IMR-90 (cell line): ENCODE measurements at regions not wholly inside any gene's neighbourhood (a gene's known extent, or its start where the extent isn't known, plus 50 kb on each side); places are given as distances from the start of the nearest gene placed in this dataset.

ENCODE experiments used
- ATAC-seq: fragments of 200-7000 bp; cut with Tn5 transposase; 2 replicates; pipeline ENCODE4 v1.9.1; 2020; ENCODE audit warnings: low read depth, mild to moderate bottlenecking, moderate library complexity
- BruUV-seq: library from RNA; stranded (reverse); fragments of 400-500 nt; replicated peaks from 2 replicates; lab custom pipeline; 2021; lab: Mats Ljungman, UMichigan
- CTCF ChIA-PET: fragments of 300-600 bp; formaldehyde crosslinking; extraction: SDS; loops from one replicate; lab custom pipeline; 2021; ENCODE audit warnings: antibody characterized with exemption; lab: Yijun Ruan, JAX
- POLR2A ChIA-PET: fragments of 300-600 bp; sonication (Branson Sonifier 250); formaldehyde crosslinking; loops from one replicate; lab custom pipeline; 2022; ENCODE audit warnings: antibody characterized with exemption; ENCODE audit not compliant: unreplicated experiment; lab: Charles Lee
- DNase-seq: peaks from one replicate; pipeline ENCODE4 v3.0.0; 2013
- H2AFZ ChIP-seq: replicated peaks from 2 replicates; pipeline ENCODE3; 2013; ENCODE audit warnings: low read length, mild to moderate bottlenecking; ENCODE audit not compliant: poor library complexity
- H2AK5ac ChIP-seq: 2 replicates; pipeline ENCODE4 v1.6.1; 2013; ENCODE audit warnings: low read depth, low read length, inconsistent platforms
- H2AK9ac ChIP-seq: replicated peaks from 2 replicates; pipeline ENCODE3; 2013; ENCODE audit warnings: mild to moderate bottlenecking, low read depth, low read length, moderate library complexity; ENCODE audit not compliant: poor library complexity
- H2BK120ac ChIP-seq: 2 replicates; pipeline ENCODE4 v1.6.1; 2013; ENCODE audit warnings: low read depth, low read length, inconsistent platforms
- H2BK15ac ChIP-seq: 3 replicates; pipeline ENCODE4 v1.6.1; 2013; ENCODE audit warnings: low read depth, low read length, inconsistent platforms
- H2BK20ac ChIP-seq: 2 replicates; pipeline ENCODE4 v1.6.1; 2013; ENCODE audit warnings: low read depth, mild to moderate bottlenecking, inconsistent platforms, low read length, moderate library complexity
- H2BK5ac ChIP-seq: 2 replicates; pipeline ENCODE4 v1.6.1; 2013; ENCODE audit warnings: mild to moderate bottlenecking, low read depth, low read length, inconsistent platforms; ENCODE audit not compliant: poor library complexity, severe bottlenecking
- H3K14ac ChIP-seq: replicated peaks from 2 replicates; pipeline ENCODE4 v1.6.1; 2013; ENCODE audit warnings: low read depth, low read length, inconsistent platforms
- H3K18ac ChIP-seq: 2 replicates; pipeline ENCODE4 v1.6.1; 2013; ENCODE audit warnings: low read depth, low read length, control low read depth
- H3K23ac ChIP-seq: 2 replicates; pipeline ENCODE4 v1.6.1; 2013; ENCODE audit warnings: low read depth, low read length, inconsistent platforms
- H3K27ac ChIP-seq: 2 replicates; pipeline ENCODE4 v1.5.1; 2013; ENCODE audit warnings: mild to moderate bottlenecking, control low read depth, low read length; ENCODE audit not compliant: insufficient read depth
- H3K27me3 ChIP-seq: 2 replicates; pipeline ENCODE4 v1.6.1; 2013; ENCODE audit warnings: low read length; ENCODE audit not compliant: control insufficient read depth, insufficient read depth
- H3K36me3 ChIP-seq: 2 replicates; pipeline ENCODE4 v1.6.1; 2013; ENCODE audit warnings: low read length, mixed read lengths; ENCODE audit not compliant: control insufficient read depth, insufficient read depth
- H3K4ac ChIP-seq: 2 replicates; pipeline ENCODE4 v1.6.1; 2013; ENCODE audit warnings: low read depth, low read length, inconsistent platforms
- H3K4me1 ChIP-seq: 2 replicates; pipeline ENCODE4 v1.6.1; 2013; ENCODE audit warnings: low read length, mixed read lengths; ENCODE audit not compliant: control insufficient read depth, insufficient read depth
- H3K4me2 ChIP-seq: 2 replicates; pipeline ENCODE4 v1.6.1; 2013; ENCODE audit warnings: low read depth, mild to moderate bottlenecking, control low read depth, low read length, moderate library complexity
- H3K4me3 ChIP-seq: 2 replicates; pipeline ENCODE4 v1.5.1; 2013; ENCODE audit warnings: low read depth, mild to moderate bottlenecking, control low read depth, low read length, moderate library complexity; ENCODE audit not compliant: insufficient read depth
- H3K56ac ChIP-seq: 2 replicates; pipeline ENCODE4 v1.6.1; 2013; ENCODE audit warnings: low read length, inconsistent platforms; ENCODE audit not compliant: insufficient read depth; ENCODE audit errors: extremely low read depth
- H3K79me1 ChIP-seq, 2 experiments: 2 replicates each; pipeline ENCODE4 v1.6.1; 2013; ENCODE audit warnings: low read length in 2 of 2, inconsistent platforms in 1 of 2, low read depth in 1 of 2
- H3K9ac ChIP-seq: 2 replicates; pipeline ENCODE4 v1.6.1; 2013; ENCODE audit warnings: low read depth, low read length, control low read depth
- H3K9me1 ChIP-seq: 2 replicates; pipeline ENCODE4 v1.6.1; 2013; ENCODE audit warnings: low read length, inconsistent platforms; ENCODE audit not compliant: insufficient read depth
- H3K9me3 ChIP-seq: 2 replicates; pipeline ENCODE4 v1.6.1; 2013; ENCODE audit warnings: low read length; ENCODE audit not compliant: control insufficient read depth, insufficient read depth
- H4K20me1 ChIP-seq: 2 replicates; pipeline ENCODE4 v1.6.1; 2013; ENCODE audit warnings: low read length, inconsistent platforms; ENCODE audit not compliant: insufficient read depth
- H4K5ac ChIP-seq: 2 replicates; pipeline ENCODE4 v1.6.1; 2013; ENCODE audit warnings: mild to moderate bottlenecking, low read depth, low read length, control low read depth
- H4K8ac ChIP-seq, 2 experiments: 2 replicates each; pipeline ENCODE4 v1.6.1; 2013; ENCODE audit warnings: low read depth in 2 of 2, low read length in 2 of 2, control low read depth in 1 of 2, inconsistent platforms in 1 of 2
- H4K91ac ChIP-seq: 2 replicates; pipeline ENCODE4 v1.6.1; 2013; ENCODE audit warnings: low read depth, low read length, inconsistent platforms; ENCODE audit not compliant: insufficient read depth
- CHD1 ChIP-seq: IDR thresholded peaks from 2 replicates; pipeline ENCODE4 v1.6.1; 2012; ENCODE audit warnings: low read depth, low read length, improper control_type of control experiment
- MAZ ChIP-seq: IDR thresholded peaks from 2 replicates; pipeline ENCODE4 v1.6.1; 2012; ENCODE audit warnings: low read depth, mild to moderate bottlenecking, low read length, improper control_type of control experiment, moderate library complexity, borderline replicate concordance
- POLR2A ChIP-seq: IDR thresholded peaks from 2 replicates; pipeline ENCODE4 v1.6.1; 2012; ENCODE audit warnings: mild to moderate bottlenecking, low read depth, low read length
- RAD21 ChIP-seq: IDR thresholded peaks from 2 replicates; pipeline ENCODE4 v1.6.1; 2012; ENCODE audit warnings: low read length, improper control_type of control experiment
- RCOR1 ChIP-seq: IDR thresholded peaks from 2 replicates; pipeline ENCODE4 v1.6.1; 2012; ENCODE audit warnings: mild to moderate bottlenecking, low read length, improper control_type of control experiment; ENCODE audit not compliant: insufficient replicate concordance
- RFX5 ChIP-seq: IDR thresholded peaks from 2 replicates; pipeline ENCODE4 v1.8.0; 2012; ENCODE audit warnings: low read depth, mild to moderate bottlenecking, low read length, moderate library complexity
- SMC3 ChIP-seq: fragments of 150-350 bp; IDR thresholded peaks from 2 replicates; pipeline ENCODE4 v1.6.1; 2016; ENCODE audit warnings: low read depth, mild to moderate bottlenecking, antibody characterized with exemption, low read length, moderate library complexity
- WGBS, 2 experiments: methylation state at CpG; one replicate each; pipeline versions ENCODE4 v1.1.5 to v1.1.7; 2013; ENCODE audit warnings: missing lambda C conversion rate in 2 of 2; ENCODE audit not compliant: insufficient read length in 1 of 2; ENCODE audit errors: extremely low coverage in 2 of 2; 5-methylcytosine and 5-hydroxymethylcytosine counted together
- dilution Hi-C: fragments of 300-500 bp; cut with HindIII; formaldehyde crosslinking; loops from one replicate; pipeline ENCODE4 v1.14.3; 2018; ENCODE audit warnings: low sequenced_read_pairs; ENCODE audit not compliant: unreplicated experiment
- in situ Hi-C: fragments of 300-500 bp; cut with MboI; formaldehyde crosslinking; loops from 3 replicates; pipeline ENCODE4 v1.14.3; 2019; ENCODE audit warnings: low sequenced_read_pairs, inconsistent platforms, mixed read lengths
- intact Hi-C: fragments of 100-400 bp; cut with micrococcal nuclease; formaldehyde crosslinking; loops from 2 replicates; pipeline ENCODE4 v1.10.0; 2022

GRCh38 chr21:16185766-16186165 lies 456.0 kb downstream of the USP25 start:
- Histone ChIP-seq H2AFZ (no peak overlapping the region), H4K8ac (no peak overlapping the region), H4K91ac (no peak overlapping the region), H3K9me1 (no peaks in the 10 kb centered on the region), H3K4me1 (no peaks in the 10 kb centered on the region), H2AK5ac (no peak overlapping the region), H3K14ac (no peak overlapping the region), H2BK15ac (no peak overlapping the region), H3K79me1 (no peaks in the 10 kb centered on the region), H2BK5ac (no peak overlapping the region), H3K18ac (no peak overlapping the region), H4K5ac (no peak overlapping the region), H3K23ac (no peak overlapping the region), H3K27me3 (no peaks in the 10 kb centered on the region; the same call in 1 of the 2 replicates), H3K4me3 (no peak overlapping the region), H2BK120ac (no peak overlapping the region), H4K20me1 (no peaks in the 10 kb centered on the region), H3K9ac (no peak overlapping the region), H3K4me2 (no peak overlapping the region), H3K4ac (no peak overlapping the region), H2AK9ac (no peak overlapping the region), H3K36me3 (no peaks in the 10 kb centered on the region), H3K56ac (no peak overlapping the region), H3K9me3 (no peaks in the 10 kb centered on the region), H3K27ac (no peak overlapping the region), H2BK20ac (no peak overlapping the region)
- dilution Hi-C loops (no loop called here), intact Hi-C loops (no loop called here), in situ Hi-C loops (no loop called here)
- no CpG with 5 or more reads among the region's 1 CpG for WGBS, 2 experiments
- BruUV-seq: no TSS peak
- ChIA-PET CTCF (interaction anchor here (0.9 kb wide), 1 partner anchor 31 kb away, joined by 4 read pairs; no protein-coding TSS in a partner anchor), POLR2A (interaction anchor here (0.5 kb wide), 1 partner anchor 62 kb away, joined by 3 read pairs; no protein-coding TSS in a partner anchor)
- TF ChIP-seq SMC3 (no peak), CHD1 (no peak), POLR2A (no peak), RFX5 (no peak), RAD21 (no peak), MAZ (no peak), RCOR1 (no peak)
- ATAC-seq (no peak), DNase-seq (no peak)
